ENCODE measurements at regions not wholly inside any gene's neighbourhood (a gene's known extent, or its start where the extent isn't known, plus 50 kb on each side); places are given as distances from the start of the nearest gene placed in this dataset.
"Not testable (repeated sequence)": the region's sequence is repeated elsewhere in the genome, so short reads cannot be mapped to it uniquely, and the experiment has no call there.

DNA sequence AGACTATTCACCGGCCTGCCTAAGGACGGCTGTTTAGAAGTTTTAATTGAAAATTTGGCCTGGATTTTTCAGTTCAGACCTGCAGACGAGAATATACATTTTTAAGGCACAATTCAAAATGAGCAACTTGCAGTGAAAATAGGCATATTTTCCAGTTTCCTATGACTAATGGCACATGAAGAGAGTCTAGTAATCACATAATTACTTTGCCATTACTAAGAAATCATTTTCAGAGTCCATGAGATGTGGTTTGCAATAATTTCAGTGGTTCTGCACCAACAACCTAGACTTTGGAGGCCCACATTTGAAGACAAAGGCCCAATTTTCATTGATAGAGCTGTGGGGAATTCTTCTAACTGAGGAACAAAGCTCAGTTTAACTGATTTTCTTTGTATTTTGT, 205.3 kb downstream of the SOX2 start:
- no peak for DNase-seq (ENCODE audit: low read depth in 4 of 4, low spot score in 3 of 4)

DNA sequence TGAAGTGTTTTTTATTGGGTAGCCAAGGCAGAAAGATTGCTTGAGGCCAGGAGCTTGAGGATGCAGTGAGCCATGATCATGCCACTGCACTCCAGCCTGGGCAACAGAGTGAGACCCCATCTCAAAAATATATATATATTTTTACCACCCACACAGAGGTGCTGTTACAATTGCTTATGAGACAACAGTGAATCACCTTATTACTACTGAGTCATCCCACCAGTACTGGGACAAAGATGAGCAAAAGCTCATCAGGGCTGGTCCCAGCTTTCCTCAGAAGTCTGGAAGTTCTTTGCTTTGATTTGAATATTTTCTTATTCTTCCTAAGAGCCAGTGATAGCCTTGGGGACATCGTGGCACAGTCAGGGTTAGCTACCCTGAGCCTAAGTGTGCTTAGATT, 207.7 kb downstream of the SOX2 start:
- no peak for DNase-seq (ENCODE audit: low read depth in 4 of 4, low spot score in 3 of 4)

DNA sequence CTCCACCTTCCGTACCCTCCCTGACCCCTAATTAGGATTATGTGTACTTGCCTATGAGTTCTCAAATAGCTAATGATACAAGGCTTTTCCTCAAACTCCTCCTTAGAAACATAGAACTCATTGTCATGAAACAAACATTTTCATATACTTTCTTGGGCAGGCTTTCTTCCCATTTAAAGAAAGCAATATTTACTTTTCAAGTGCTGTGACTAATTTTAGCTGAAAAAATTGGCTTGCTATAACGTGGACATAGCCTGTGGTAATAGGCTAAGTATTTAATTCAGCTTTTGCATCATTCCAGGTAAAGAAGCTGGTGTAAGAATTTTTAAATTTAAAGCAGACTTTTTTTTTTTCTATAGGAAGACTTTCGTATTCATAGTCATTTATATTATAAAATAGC, 208.7 kb downstream of the SOX2 start:
- no peak for DNase-seq (ENCODE audit: low read depth in 4 of 4, low spot score in 3 of 4)

DNA sequence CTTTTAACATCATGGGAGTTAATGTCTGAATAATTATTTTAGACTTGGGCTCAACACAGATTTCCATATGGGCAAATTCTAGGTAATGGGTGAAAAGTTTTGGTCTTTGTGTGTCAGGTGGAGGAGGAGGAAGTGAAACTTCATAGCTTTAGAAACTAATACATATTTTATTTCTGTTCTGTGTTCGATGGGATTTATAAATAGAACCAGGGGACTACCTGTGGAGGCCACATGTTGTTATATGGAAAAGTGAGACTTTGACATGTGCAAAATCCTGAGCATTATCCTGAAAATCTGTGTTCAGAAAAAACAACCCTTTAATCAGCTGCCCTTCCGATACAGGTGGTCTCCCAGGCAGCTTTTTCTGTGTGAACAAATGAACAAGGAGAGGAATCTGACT, 209.5 kb downstream of the SOX2 start:
- no peak for DNase-seq (ENCODE audit: low read depth in 4 of 4, low spot score in 3 of 4)

DNA sequence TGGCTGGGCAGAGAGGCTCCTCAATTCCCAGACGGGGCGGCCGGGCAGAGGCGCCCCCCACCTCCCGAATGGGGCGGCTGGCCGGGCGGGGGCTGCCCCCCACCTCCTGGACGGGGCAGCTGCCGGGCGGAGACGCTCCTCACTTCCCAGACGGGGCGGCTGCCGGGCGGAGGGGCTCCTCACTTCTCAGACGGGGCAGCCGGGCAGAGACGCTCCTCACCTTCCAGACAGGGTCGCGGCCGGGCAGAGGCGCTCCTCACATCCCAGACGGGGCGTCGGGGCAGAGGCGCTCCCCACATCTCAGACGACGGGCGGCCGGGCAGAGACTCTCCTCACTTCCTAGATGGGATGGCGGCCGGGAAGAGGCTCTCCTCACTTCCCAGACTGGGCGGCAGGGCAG, 214.1 kb downstream of the SOX2 start:
- DNase-seq (ENCODE audit: low read depth in 4 of 4, low spot score in 3 of 4): not testable (repeated sequence)

DNA sequence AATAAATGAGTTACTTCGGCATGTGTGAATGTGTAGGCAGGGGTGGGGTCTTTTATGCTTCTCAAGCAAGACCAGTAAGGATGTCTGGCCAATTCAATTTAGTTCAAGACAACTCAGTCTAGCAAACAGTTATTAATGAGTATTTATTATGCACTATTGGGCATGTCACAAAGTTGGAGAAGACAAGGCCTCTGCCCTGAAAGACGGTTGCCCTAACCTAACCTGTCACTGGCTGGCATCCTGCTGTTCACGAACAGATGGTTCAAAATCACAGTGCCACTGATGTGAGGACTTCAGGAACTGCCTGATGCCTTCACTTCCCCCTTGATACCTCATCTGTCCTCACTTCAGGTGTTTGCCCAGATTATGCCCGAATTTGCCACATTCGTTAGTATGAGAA, 217.8 kb downstream of the SOX2 start:
- DNase-seq (ENCODE audit: low read depth in 4 of 4, low spot score in 3 of 4): no peak

DNA sequence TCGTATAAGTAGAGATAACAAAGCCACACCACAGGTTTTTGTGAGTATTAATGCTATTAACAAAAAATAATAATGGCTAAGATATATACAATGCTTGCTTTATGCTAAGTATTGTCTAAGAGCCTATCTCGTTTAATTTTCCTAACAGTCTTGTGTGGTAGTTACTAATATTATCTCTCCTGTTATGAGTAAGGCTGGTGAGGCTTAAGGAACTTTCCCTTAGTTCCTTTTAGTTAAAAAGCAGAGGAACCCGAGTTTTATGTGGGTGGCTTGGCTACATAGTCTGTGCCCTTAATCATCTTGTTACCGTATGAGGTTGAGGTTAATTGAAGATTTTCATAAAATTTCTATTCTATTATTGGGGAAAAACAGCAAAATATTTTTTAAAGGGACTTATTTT, 218.4 kb downstream of the SOX2 start:
- no peak for DNase-seq (ENCODE audit: low read depth in 4 of 4, low spot score in 3 of 4)

DNA sequence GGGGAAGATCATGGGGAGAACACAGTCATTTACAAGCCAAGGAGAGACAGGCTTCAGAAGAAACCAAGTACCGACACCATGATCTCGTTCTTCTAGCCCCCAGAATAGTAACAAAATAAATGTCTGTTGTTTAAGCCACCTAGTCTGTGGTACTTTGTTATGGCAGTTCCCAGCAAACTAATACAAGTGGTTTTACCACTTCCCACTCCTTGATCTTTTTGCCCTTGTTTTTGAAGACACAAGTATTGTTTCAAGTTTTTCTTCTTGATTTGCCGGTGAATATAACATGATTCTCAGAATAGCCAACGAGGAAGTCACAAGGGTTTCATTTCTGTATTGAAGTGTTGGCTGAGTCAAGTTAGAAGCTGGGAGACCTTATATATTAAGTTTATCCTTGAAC, 220.3 kb downstream of the SOX2 start:
- no peak for DNase-seq (ENCODE audit: low read depth in 4 of 4, low spot score in 3 of 4)

DNA sequence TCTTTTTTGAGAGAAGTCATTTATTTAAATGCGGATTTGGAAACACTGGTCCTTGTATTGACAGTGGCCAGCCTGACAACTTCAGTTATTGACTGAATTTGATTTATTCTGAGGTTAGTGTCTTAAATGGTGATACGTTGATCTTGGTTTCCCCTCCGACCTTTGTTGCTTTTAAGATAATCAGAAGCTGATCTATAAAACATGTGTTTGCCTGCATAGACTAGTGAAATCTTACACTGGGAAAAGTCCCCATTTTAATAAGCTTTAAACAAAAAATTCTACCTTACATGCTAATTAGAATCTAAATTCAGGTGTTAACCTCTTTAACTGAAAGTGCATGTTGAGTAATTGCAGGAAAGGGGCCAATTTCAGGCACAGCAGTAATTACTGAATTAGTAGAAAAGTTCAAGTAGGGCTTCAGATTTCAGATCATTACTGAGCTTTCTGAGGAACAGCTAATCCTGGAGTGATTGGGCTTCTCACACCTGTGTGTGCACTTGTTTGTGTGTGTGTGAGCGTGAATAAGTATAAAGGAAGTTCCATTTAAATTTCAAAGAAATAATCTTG, 221.4 kb downstream of the SOX2 start:
- DNase-seq (ENCODE audit: low read depth in 4 of 4, low spot score in 3 of 4): no peak

DNA sequence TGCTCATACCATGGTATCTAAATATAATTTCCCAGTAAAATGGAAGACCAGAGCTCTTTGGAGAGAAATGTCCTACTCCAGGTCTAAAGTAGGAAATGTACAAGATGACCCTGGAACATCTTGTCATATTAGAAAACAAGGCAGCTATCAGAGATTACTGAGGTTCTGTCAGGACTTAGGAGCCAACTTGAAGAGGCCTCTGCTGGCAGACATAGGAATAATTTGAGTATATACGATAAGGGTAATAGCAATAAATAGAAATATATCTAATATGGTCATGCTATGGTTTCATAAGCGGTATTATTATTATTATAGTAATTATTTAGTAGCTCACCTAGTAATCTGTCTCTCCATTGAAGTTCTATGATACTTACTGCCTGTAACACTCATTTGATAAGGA, 224.2 kb downstream of the SOX2 start:
- no peak for DNase-seq (ENCODE audit: low read depth in 4 of 4, low spot score in 3 of 4)

DNA sequence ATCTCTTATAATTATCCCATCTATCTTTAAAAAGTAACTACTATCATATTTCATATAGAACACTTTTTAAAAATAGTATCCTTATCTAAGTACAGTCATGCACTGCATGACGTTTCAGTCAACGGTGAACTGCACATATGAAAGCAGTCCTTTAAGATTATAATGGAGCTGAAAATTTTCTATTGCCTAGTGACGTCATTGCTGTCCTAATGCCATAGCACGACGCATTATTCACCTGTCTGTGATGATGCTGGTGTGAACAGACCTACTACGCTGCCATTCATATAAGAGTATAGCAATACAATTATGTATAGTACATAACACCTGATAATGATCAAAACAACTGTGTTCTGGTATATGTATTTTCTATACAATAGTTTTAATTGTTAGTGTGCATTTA, 225.0 kb downstream of the SOX2 start:
- no peak for DNase-seq (ENCODE audit: low read depth in 4 of 4, low spot score in 3 of 4)

DNA sequence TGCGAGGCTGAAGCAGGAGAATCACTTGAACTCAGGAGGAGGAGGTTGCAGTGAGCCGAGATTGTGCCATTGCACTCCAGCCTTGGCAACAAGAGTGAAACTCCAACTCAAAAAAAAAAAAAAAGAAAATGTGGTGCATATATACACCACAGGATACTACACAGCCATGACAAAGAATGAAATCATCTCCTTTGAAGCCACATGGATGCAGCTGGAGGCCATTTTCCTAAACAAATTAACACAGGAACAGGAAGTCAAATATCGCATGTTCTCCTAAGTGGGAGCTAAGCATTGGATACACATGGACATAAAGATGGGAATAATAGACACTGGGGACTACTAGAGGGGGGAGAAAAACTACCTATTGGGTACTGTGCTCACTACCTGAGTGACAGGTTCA, 226.9 kb downstream of the SOX2 start:
- DNase-seq (ENCODE audit: low read depth in 4 of 4, low spot score in 3 of 4): not testable (repeated sequence)

DNA sequence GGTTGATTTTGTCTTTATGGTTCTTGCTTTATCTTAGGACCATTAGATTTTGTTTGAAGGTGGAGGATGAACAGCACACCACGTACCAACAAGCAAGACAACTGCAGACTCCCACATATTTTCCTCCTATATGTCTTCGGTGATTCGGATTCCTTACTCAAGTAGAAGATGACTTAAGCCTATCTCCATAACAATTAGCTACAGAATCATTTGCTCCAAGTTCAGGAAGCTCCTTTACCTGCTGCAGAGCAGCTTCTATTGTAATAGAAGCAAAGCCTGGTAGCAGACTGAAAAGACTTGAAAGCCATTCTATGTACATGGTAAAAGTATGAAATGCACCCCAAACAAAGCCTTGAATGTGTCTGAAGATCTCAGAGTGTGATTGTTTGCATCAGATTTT, 229.0 kb downstream of the SOX2 start:
- DNase-seq (ENCODE audit: low read depth in 4 of 4, low spot score in 3 of 4): no peak

DNA sequence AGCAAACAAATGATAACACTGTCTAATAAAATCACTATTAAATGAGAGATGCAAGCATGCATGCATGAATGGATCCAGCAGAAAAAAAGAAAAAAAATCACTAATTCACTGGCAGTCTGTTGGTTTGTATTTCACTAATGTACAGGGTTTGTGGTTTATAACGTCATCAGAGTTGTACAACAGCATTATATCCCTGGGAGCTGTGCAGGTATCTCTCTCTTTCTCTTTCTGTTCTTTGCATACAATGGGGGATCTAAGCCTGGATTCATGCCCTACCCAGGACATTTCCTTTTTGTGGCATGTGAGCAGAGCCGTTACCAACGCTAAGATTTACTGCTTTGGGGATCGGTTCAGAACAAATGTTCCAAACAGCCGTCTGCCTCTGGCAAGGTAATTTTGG, 229.5 kb downstream of the SOX2 start:
- no peak for DNase-seq (ENCODE audit: low read depth in 4 of 4, low spot score in 3 of 4)

DNA sequence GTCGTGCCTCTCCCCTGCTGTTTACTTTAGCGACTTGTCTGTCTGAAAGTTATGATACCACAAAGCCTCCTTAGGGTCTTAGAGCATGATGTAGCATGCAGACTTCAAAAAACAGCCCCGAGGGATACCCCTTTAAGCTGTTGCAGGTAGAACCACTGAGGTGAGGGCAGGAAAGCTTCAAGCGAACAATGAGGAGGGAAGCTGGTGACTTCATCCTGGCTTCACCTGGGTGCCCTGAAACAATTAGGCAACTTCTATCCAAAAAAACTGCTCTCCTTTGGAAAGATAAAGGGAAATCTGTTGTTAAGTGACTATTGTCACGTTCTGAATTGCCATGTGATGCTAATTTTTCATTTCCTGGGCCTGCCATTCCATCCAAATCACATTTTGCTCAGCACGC, 231.6 kb downstream of the SOX2 start:
- DNase-seq (ENCODE audit: low read depth in 4 of 4, low spot score in 3 of 4): no peak

DNA sequence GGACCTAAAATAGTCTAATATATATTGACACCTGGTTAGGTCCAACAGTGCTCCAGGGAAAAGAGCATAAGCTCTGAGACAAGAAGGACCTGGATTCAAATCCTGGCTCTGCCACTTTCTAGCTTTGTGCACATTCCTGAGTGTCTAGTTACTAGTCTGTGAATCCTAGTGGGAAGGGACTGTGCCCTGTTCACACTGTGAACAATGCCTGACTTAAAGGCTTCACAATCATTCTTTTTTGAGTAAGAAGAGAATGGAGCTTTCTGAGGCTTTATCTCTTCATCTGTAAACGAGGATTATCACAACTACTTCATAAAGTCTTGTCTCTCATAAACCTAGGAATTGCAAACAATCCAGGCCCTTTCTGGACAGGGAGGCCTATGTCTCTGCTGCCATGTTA, 235.9 kb downstream of the SOX2 start:
- DNase-seq (ENCODE audit: low read depth in 4 of 4, low spot score in 3 of 4): no peak

DNA sequence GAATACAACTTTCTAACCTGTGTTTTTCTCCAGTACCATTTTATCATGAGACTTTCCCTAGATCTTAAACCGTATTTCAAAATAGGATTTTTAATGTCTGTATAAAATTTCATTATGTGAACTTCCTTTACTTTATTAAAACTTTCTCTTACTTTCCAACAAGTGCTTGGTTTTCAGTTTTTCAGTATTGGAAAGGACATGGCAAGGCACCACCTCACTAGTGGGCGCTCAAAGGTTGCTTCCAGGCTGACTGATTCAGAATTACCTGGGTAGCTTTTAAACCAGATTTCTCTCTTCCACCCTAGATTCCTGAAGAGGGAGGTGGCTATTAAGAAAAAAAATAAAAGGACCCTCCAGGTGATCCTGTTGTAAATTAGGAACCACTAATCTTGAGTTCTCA, 236.6 kb downstream of the SOX2 start:
- no peak for DNase-seq (ENCODE audit: low read depth in 4 of 4, low spot score in 3 of 4)

DNA sequence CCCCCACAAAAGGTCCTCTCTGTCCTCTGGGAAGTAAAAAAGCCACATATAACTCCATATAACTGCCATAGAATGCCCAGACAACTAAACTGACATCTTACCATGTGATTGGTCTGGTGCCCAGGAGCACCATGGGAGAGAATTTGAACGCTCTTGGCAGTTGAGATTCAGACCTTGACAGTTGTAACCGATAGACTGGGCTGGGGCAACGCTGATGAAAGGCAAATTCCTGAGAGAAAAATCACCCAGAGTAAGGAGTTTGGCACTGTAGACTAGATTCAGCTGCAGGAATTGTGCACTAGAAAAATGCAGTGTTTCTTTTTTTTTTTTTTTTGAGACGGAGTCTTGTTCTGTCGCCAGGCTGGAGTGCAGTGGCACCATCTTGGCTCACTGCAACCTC, 240.5 kb downstream of the SOX2 start:
- DNase-seq (ENCODE audit: low read depth in 4 of 4, low spot score in 3 of 4): no peak

DNA sequence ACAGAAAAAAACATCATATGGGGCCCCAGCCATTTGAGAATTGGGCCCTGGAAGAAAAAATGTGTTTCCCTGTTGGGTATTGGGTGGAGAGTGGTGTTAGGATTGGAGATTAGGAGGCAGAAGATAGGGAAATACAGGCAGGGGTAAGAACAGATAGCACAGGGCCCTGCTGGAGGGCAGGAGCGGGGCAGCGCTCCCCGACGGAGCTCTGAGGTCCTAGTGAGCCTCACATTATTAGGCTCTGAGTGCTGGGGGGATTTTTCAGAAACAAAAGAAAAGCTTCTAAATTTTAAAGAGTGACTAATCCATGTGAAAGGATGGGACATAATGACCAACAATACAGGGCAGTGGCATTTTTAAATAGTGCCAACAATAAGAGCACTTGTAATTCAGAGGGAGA, 241.2 kb downstream of the SOX2 start:
- DNase-seq (ENCODE audit: low read depth in 4 of 4, low spot score in 3 of 4): no peak

DNA sequence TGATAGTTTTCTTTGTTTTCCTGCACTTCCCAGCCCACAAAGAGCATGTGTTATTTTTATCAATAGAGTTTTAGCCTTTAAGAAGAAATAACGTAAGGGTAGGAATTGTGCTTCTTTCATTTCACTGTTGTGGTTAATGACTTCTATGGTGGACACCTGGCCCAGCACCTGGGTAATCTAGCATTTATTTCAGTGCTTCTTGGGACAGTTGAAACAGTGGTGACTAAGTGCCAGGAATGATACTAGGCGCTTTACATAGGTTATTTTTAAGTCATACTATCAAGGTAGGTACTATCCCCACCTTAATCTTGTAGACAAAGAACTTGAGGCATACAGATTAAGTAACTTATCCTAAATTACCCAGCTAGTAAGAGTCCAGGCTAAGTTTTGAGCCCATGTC, 243.8 kb downstream of the SOX2 start:
- DNase-seq (ENCODE audit: low read depth in 4 of 4, low spot score in 3 of 4): no peak

DNA sequence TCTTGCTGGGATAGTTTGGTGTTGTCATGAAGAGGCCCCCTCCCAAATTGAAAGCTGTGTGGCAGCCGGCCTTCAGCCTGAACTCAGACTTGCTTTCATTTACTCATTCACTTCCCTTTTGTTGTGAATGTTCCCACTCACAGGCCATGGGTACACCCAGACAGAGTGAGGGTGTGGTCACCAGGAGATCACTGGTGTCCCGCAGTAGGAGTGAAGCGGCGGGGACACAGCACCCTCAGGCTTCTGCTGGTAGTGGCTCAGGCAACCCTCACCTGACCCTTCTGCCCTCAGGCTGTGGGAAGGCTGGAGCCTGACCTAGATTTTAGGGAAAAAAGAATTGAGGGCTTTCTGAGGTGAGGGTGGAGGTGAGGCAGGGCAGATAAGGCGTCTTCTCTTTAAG, 244.4 kb downstream of the SOX2 start:
- DNase-seq (ENCODE audit: low read depth in 4 of 4, low spot score in 3 of 4): no peak

DNA sequence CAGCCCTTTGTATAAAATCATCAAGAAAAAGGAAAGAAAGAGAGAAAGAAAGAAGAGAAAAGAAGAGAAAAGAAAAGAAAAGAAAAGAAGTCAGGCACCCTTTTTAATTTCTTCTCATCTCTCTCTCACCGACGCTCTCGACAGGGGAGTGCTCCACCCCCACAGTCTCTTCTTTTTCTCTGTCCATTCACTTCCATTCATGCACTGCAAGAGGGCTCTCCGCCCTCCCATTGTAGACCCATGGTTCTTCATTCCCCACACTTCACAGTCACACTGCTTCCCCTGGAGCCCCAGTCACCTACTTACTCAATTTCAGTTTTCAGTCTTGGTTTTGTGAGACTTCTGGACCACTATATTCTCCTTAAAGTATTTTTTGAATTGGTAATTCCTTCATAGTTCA, 254.7 kb downstream of the SOX2 start:
- DNase-seq (ENCODE audit: low read depth in 4 of 4, low spot score in 3 of 4): no peak

DNA sequence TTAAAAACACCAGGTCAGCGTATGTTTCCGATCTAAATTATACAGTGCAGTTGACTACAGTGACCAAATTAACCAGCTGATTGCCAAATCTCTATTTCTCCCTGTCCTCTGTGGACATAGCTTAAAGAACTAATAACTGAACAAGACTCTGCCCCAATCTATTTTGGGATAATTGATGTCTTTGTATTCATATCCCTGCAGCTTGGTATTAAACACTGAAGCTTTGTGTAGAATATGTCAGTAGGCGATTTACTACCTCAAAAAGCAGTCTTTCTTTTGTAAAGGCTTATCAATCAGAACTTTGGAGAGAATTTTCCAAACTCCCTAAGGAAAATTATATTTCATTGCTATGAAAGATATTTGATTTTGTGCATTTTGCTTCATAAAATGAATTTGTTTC, 258.2 kb downstream of the SOX2 start:
- no peak for DNase-seq (ENCODE audit: low read depth in 4 of 4, low spot score in 3 of 4)

DNA sequence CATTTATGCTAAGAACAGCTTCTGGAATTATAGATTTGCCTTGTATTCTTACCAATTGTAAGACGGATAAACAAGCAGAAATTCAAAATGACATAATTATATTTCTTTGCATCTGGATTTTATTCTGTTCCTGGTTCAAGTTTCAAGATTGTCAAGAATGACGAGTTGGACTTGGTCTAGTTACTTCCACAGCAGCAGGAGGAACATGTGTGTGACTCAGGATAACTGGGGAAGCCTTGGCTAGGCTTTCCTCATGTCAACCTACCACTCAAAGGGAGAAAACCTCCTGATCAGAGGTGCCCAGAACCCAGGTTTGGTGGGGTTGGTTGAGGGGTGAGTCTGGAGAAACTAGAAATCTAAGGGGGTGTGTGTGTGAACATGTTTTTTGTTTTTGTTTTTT, 259.7 kb downstream of the SOX2 start:
- DNase-seq (ENCODE audit: low read depth in 4 of 4, low spot score in 3 of 4): no peak

Data from right renal pelvis (tissue), 4 donors.